ENCODE measurements at regions not wholly inside any gene's neighbourhood (a gene's known extent, or its start where the extent isn't known, plus 50 kb on each side); places are given as distances from the start of the nearest gene placed in this dataset.

DNA sequence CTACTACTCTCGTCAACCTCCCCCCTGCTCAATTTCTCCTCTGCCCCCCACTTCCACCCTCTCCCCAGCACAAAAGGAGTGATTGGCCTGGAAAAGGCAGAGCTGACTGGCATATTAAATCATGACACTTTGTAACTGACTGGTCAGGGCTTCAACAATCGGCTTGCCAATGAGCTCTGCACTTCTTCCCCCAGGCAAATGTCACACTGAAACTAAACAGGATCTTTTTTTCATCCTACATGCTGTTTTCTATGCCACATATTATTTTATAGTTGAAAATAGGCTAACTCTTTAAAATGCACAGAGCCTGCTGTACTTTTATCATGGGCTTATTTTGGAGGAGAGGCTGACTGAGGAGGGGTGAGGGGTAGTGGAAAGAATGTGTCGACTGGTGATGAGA lies 295.2 kb downstream of the TCF7L2 start:
- no peak overlapping the region for H3K27ac ChIP-seq
- no peaks in the 10 kb centered on the region for H3K36me3 ChIP-seq
- peaks cover 0 to 11% (median 0%) of the 10 kb centered on the region in 4 donors for H3K4me1 ChIP-seq
- H3K4me3 ChIP-seq, result no peak overlapping the region
- TF ChIP-seq EP300 (IDR thresholded peaks at IDR 0.05) (no peak), POLR2A (IDR thresholded peaks at IDR 0.05) (no peak)
- no peaks in the 10 kb centered on the region for H3K27me3 ChIP-seq
- intact Hi-C loops (cut with DNase I), result no loop called here
- WGBS, 2 donors, result 85 to 87% methylated on average over 3 of the region's 3 CpGs
- H3K9me3 ChIP-seq, result no peaks in the 10 kb centered on the region
- no peak for DNase-seq

GRCh38 chr10:113247050-113247449 lies 297.0 kb downstream of the TCF7L2 start:
- Histone ChIP-seq H3K27ac (no peak overlapping the region), H3K4me3 (no peak overlapping the region), H3K9me3 (no peaks in the 10 kb centered on the region), H3K36me3 (no peaks in the 10 kb centered on the region), H3K27me3 (no peaks in the 10 kb centered on the region), H3K4me1 (peaks cover 0 to 11% (median 0%) of the 10 kb centered on the region in 4 donors)
- WGBS, 2 donors, result 76 to 84% methylated on average over 5 of the region's 5 CpGs
- DNase-seq, result no peak
- intact Hi-C loops (cut with DNase I), result no loop called here
- TF ChIP-seq EP300 (IDR thresholded peaks at IDR 0.05), result no peak
- no peak for TF ChIP-seq POLR2AphosphoS5 (IDR thresholded peaks at IDR 0.05)
- TF ChIP-seq POLR2A (IDR thresholded peaks at IDR 0.05), result no peak
- TF ChIP-seq, protein P1, sequence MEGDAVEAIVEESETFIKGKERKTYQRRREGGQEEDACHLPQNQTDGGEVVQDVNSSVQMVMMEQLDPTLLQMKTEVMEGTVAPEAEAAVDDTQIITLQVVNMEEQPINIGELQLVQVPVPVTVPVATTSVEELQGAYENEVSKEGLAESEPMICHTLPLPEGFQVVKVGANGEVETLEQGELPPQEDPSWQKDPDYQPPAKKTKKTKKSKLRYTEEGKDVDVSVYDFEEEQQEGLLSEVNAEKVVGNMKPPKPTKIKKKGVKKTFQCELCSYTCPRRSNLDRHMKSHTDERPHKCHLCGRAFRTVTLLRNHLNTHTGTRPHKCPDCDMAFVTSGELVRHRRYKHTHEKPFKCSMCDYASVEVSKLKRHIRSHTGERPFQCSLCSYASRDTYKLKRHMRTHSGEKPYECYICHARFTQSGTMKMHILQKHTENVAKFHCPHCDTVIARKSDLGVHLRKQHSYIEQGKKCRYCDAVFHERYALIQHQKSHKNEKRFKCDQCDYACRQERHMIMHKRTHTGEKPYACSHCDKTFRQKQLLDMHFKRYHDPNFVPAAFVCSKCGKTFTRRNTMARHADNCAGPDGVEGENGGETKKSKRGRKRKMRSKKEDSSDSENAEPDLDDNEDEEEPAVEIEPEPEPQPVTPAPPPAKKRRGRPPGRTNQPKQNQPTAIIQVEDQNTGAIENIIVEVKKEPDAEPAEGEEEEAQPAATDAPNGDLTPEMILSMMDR (IDR thresholded peaks at IDR 0.05), result no peak

GRCh38 chr10:113252650-113253618 lies 299.9 kb upstream of the HABP2 start:
- no peaks in the 10 kb centered on the region for H3K27me3 ChIP-seq
- H3K36me3 ChIP-seq, result no peaks in the 10 kb centered on the region
- H3K4me1 ChIP-seq, result peaks cover 0 to 11% (median 0%) of the 10 kb centered on the region in 4 donors
- H3K27ac ChIP-seq, result no peak overlapping the region
- 50 to 61% methylated on average over 10 of the region's 10 CpGs for WGBS, 2 donors
- H3K4me3 ChIP-seq, result no peak overlapping the region
- no peaks in the 10 kb centered on the region for H3K9me3 ChIP-seq
- intact Hi-C loops (cut with DNase I), result no loop called here
- TF ChIP-seq EP300 (IDR thresholded peaks at IDR 0.05) (no peak), POLR2AphosphoS5 (IDR thresholded peaks at IDR 0.05) (no peak), POLR2A (IDR thresholded peaks at IDR 0.05) (no peak)
- TF ChIP-seq, protein P1 (IDR thresholded peaks at IDR 0.05), result no peak
- DNase-seq, result no peak

GRCh38 chr10:113259576-113260226 lies 293.2 kb upstream of the HABP2 start:
- no peaks in the 10 kb centered on the region for H3K9me3 ChIP-seq
- intact Hi-C loops (cut with DNase I), result no loop called here
- 65 to 80% methylated on average over 16 of the region's 16 CpGs for WGBS, 2 donors

More at GRCh38 chr10:113259576-113260226, 293.2 kb upstream of the HABP2 start:
- H3K36me3 ChIP-seq, result no peaks in the 10 kb centered on the region
- TF ChIP-seq, protein P1 (IDR thresholded peaks at IDR 0.05), result no peak
- no peak for TF ChIP-seq EP300 (IDR thresholded peaks at IDR 0.05)
- no peak for TF ChIP-seq POLR2A (IDR thresholded peaks at IDR 0.05)
- no peak for TF ChIP-seq POLR2AphosphoS5 (IDR thresholded peaks at IDR 0.05)
- peaks cover 0 to 3% (median 0%) of the 10 kb centered on the region in 4 donors for H3K4me1 ChIP-seq
- no peaks in the 10 kb centered on the region for H3K27me3 ChIP-seq
- H3K27ac ChIP-seq, result no peak overlapping the region
- no peak for DNase-seq
- H3K4me3 ChIP-seq, result no peak overlapping the region

Measured in sigmoid colon (tissue), 6 donors.